PC-9 (cell line): ENCODE measurements at regions not wholly inside any gene's neighbourhood (a gene's known extent, or its start where the extent isn't known, plus 50 kb on each side); places are given as distances from the start of the nearest gene placed in this dataset.

Source experiments
- EZH2 ChIP-seq: fragments of 200-600 bp; sonication (generic); IDR thresholded peaks from 2 replicates; pipeline ENCODE4 v1.8.0; 2017; ENCODE audit warnings: antibody characterized with exemption, low read depth
- TF ChIP-seq, protein P1 (sequence below): fragments of 200-600 bp; sonication (generic); conservative IDR thresholded peaks from 2 replicates; pipeline ENCODE4 v1.6.1; 2017; ENCODE audit warnings: mixed run types, antibody characterized with exemption, mild to moderate bottlenecking, moderate library complexity

DNA sequence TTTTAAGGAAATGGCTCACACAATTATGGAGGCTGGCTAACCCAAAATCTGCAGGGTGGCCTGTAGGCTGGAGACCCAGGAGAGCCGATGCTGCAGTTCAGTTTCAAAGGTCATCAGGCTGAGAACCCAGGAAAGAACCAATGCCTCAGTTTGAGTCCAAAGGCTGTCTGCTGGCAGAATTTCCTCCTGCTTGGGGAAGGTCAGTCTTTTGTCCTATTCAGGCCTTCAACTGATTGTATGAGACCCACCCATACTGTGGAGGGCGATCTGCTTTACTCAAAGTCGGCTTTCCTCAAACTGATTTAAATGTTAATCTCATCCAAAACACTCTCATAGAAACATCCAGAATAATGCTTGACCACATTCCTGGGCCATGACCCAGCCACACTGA lies 189.7 kb upstream of the CDYL start:
- TF ChIP-seq, protein P1, sequence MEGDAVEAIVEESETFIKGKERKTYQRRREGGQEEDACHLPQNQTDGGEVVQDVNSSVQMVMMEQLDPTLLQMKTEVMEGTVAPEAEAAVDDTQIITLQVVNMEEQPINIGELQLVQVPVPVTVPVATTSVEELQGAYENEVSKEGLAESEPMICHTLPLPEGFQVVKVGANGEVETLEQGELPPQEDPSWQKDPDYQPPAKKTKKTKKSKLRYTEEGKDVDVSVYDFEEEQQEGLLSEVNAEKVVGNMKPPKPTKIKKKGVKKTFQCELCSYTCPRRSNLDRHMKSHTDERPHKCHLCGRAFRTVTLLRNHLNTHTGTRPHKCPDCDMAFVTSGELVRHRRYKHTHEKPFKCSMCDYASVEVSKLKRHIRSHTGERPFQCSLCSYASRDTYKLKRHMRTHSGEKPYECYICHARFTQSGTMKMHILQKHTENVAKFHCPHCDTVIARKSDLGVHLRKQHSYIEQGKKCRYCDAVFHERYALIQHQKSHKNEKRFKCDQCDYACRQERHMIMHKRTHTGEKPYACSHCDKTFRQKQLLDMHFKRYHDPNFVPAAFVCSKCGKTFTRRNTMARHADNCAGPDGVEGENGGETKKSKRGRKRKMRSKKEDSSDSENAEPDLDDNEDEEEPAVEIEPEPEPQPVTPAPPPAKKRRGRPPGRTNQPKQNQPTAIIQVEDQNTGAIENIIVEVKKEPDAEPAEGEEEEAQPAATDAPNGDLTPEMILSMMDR: no peak
- TF ChIP-seq EZH2: no peak
